ENCODE measurements at regions not wholly inside any gene's neighbourhood (a gene's known extent, or its start where the extent isn't known, plus 50 kb on each side); places are given as distances from the start of the nearest gene placed in this dataset.

- no peak for TF ChIP-seq POLR2AphosphoS5 (IDR thresholded peaks at IDR 0.05; ENCODE audit: low read depth, low read length)
- no peak for TF ChIP-seq POLR2A (IDR thresholded peaks at IDR 0.05; ENCODE audit: low read depth, low read length)
- TF ChIP-seq TAF1 (IDR thresholded peaks at IDR 0.05; ENCODE audit: low read depth, low read length): no peak
- TF ChIP-seq SPI1 (IDR thresholded peaks at IDR 0.05; ENCODE audit: low read depth, low read length): no peak
- no peak for TF ChIP-seq PAX5 (IDR thresholded peaks at IDR 0.05; ENCODE audit: insufficient read depth, low read length, severe bottlenecking)
Measured at GRCh38 chr7:25350041-25350440, 121.8 kb upstream of the NPVF start.
